ENCODE measurements at regions not wholly inside any gene's neighbourhood (a gene's known extent, or its start where the extent isn't known, plus 50 kb on each side); places are given as distances from the start of the nearest gene placed in this dataset.
A peak's percentile ranks its signal among the peaks of the same experiment; 100 is the strongest.
"Not testable (repeated sequence)": the region's sequence is repeated elsewhere in the genome, so short reads cannot be mapped to it uniquely, and the experiment has no call there.

DNA sequence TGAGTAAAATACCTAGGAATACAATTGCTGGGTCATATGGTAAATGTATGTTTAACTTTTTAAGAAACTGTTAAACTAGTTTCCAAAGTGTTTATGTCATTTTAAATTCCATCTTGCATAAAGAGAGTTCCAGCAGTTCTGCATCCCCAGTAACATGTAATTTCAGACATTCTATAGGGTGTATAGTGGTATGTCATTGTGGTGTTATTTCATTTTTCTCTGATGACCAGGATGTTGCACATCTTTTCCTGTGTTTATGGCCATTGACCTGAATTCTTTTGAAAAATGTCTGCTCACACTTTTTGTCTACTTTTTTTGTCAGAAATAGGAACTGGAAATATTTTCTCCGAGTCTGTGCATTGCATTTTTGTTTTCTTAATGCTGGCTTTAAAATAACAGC, 128.9 kb downstream of the TMEM200A start:
- H3K36me3 Mint-ChIP-seq (ENCODE audit: low read depth) = peaks cover 21% of the 10 kb centered on the region
- ChIA-PET POLR2A (no interaction called here), CTCF (interaction anchor here (1.2 kb wide), 1 partner anchor 204 kb away, joined by 6 read pairs; no protein-coding TSS in a partner anchor)
- H3K4me1 Mint-ChIP-seq (ENCODE audit: low read depth) = no peaks in the 10 kb centered on the region
- H3K4me3 Mint-ChIP-seq = no peak overlapping the region
- no peaks in the 10 kb centered on the region for H3K27me3 Mint-ChIP-seq (ENCODE audit: low read depth)
- H3K9me3 Mint-ChIP-seq (ENCODE audit: insufficient read depth) = peaks cover 13% of the 10 kb centered on the region
- DNase-seq (no peak), ATAC-seq (no peak)
- H3K27ac Mint-ChIP-seq = no peak overlapping the region

GRCh38 chr6:130500693-130501092, 134.9 kb downstream of the TMEM200A start:
- Mint-ChIP-seq H3K27me3 (ENCODE audit: low read depth) (no peaks in the 10 kb centered on the region), H3K27ac (no peak overlapping the region), H3K4me1 (ENCODE audit: low read depth) (peaks cover 18% of the 10 kb centered on the region), H3K36me3 (ENCODE audit: low read depth) (peaks cover 18% of the 10 kb centered on the region), H3K9me3 (ENCODE audit: insufficient read depth) (peaks cover 14% of the 10 kb centered on the region), H3K4me3 (no peak overlapping the region)
- ChIA-PET POLR2A (no interaction called here), CTCF (interaction anchor here (0.9 kb wide), 1 partner anchor 342 kb away, joined by 3 read pairs; no protein-coding TSS in a partner anchor)
- DNase-seq (no peak), ATAC-seq (no peak)

GRCh38 chr6:130503146-130503545, 137.3 kb downstream of the TMEM200A start:
- POLR2A ChIA-PET = no interaction called here
- ATAC-seq = no peak
- no peak for DNase-seq
- H3K4me3 Mint-ChIP-seq = no peak overlapping the region
- H3K27me3 Mint-ChIP-seq (ENCODE audit: low read depth) = no peaks in the 10 kb centered on the region
- peaks cover 21% of the 10 kb centered on the region for H3K9me3 Mint-ChIP-seq (ENCODE audit: insufficient read depth)
- H3K36me3 Mint-ChIP-seq (ENCODE audit: low read depth) = peaks cover 30% of the 10 kb centered on the region
- CTCF ChIA-PET = no interaction called here
- no peak overlapping the region for H3K27ac Mint-ChIP-seq
- peaks cover 28% of the 10 kb centered on the region for H3K4me1 Mint-ChIP-seq (ENCODE audit: low read depth)

- POLR2A ChIA-PET = no interaction called here
- no peak overlapping the region for H3K4me3 Mint-ChIP-seq
These were observed 140.2 kb downstream of the TMEM200A start for GRCh38 chr6:130505808-130506598.

GRCh38 chr6:130507005-130507665, 141.3 kb downstream of the TMEM200A start:
- peaks cover 46% of the 10 kb centered on the region for H3K36me3 Mint-ChIP-seq (ENCODE audit: low read depth)
- DNase-seq; ATAC-seq; POLR2A ChIA-PET; H3K27me3 Mint-ChIP-seq (ENCODE audit: low read depth); H3K4me3 Mint-ChIP-seq; CTCF ChIA-PET: not testable (repeated sequence)
- H3K9me3 Mint-ChIP-seq (ENCODE audit: insufficient read depth) = peaks cover 30% of the 10 kb centered on the region
- H3K4me1 Mint-ChIP-seq (ENCODE audit: low read depth) = peaks cover 27% of the 10 kb centered on the region
- peak overlapping the region; percentile 12 for H3K27ac Mint-ChIP-seq

More at GRCh38 chr6:130505808-130506598, 140.2 kb downstream of the TMEM200A start:
- no peaks in the 10 kb centered on the region for H3K27me3 Mint-ChIP-seq (ENCODE audit: low read depth)
- peaks cover 29% of the 10 kb centered on the region for H3K4me1 Mint-ChIP-seq (ENCODE audit: low read depth)
- ATAC-seq (no peak), DNase-seq (no peak)
- H3K9me3 Mint-ChIP-seq (ENCODE audit: insufficient read depth) = peaks cover 25% of the 10 kb centered on the region
- CTCF ChIA-PET = no interaction called here
- no peak overlapping the region for H3K27ac Mint-ChIP-seq
- peaks cover 43% of the 10 kb centered on the region for H3K36me3 Mint-ChIP-seq (ENCODE audit: low read depth)

GRCh38 chr6:130507666-130508028, 141.8 kb downstream of the TMEM200A start:
- H3K27ac Mint-ChIP-seq = no peak overlapping the region
- DNase-seq = no peak
- POLR2A ChIA-PET = no interaction called here
- peaks cover 30% of the 10 kb centered on the region for H3K9me3 Mint-ChIP-seq (ENCODE audit: insufficient read depth)
- ATAC-seq = no peak
- no peaks in the 10 kb centered on the region for H3K27me3 Mint-ChIP-seq (ENCODE audit: low read depth)
- CTCF ChIA-PET = no interaction called here
- no peak overlapping the region for H3K4me3 Mint-ChIP-seq
- H3K4me1 Mint-ChIP-seq (ENCODE audit: low read depth) = peaks cover 28% of the 10 kb centered on the region
- H3K36me3 Mint-ChIP-seq (ENCODE audit: low read depth) = peaks cover 47% of the 10 kb centered on the region

DNA sequence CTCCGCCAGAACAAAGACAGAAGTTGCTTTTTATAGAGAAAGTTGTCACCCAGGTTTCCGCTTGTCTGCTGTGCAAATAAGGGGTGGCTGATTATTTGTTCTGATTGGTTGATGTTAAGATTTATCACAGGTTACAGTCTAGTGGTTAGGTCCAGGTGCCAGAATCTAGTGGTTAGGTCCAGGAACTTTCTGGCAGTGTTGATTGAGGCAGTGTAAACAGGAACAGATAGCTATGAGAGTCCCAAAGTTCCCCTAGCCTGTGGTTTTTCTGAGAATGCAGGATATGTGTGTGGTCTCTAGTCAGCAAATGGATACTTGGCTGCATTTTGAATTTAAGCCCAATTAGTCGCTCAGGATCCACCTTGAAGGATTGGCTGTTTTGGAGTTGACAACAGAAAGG, 148.0 kb downstream of the TMEM200A start:
- ATAC-seq = peak; percentile 97
- ChIA-PET POLR2A (interaction anchor here (1.5 to 3.1 kb wide), 2 partner anchors 63 to 184 kb away, joined by 4 to 18 read pairs; no protein-coding TSS in a partner anchor), CTCF (no interaction called here)
- peak; percentile 90 for DNase-seq
- H3K9me3 Mint-ChIP-seq (ENCODE audit: insufficient read depth) = peaks cover 41% of the 10 kb centered on the region
- H3K27ac Mint-ChIP-seq = peak overlapping the region; percentile 91
- peaks cover 71% of the 10 kb centered on the region for H3K36me3 Mint-ChIP-seq (ENCODE audit: low read depth)
- no peaks in the 10 kb centered on the region for H3K27me3 Mint-ChIP-seq (ENCODE audit: low read depth)
- peak overlapping the region; percentile 61 for H3K4me3 Mint-ChIP-seq
- H3K4me1 Mint-ChIP-seq (ENCODE audit: low read depth) = peaks cover 65% of the 10 kb centered on the region

DNA sequence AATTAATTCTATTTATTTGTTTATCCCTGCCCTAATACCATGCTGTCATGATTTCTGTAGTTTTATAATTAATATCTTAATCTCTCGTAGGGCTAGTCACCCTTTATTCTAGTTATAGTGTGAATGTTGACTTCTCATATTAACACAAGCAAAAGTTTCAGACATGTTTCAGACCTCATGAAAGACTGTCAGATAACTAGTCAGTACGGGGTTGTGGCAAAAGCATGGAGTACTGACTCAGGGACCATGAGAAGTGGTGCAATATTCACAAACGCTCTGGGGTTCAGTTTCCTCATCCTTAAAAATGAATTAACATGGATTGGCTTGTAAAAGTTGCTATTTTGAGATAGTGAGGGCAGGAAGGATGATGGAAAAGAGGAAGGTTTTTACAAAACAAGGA, 148.9 kb downstream of the TMEM200A start:
- DNase-seq = no peak
- peaks cover 66% of the 10 kb centered on the region for H3K4me1 Mint-ChIP-seq (ENCODE audit: low read depth)
- no peak overlapping the region for H3K4me3 Mint-ChIP-seq
- peaks cover 71% of the 10 kb centered on the region for H3K36me3 Mint-ChIP-seq (ENCODE audit: low read depth)
- no peaks in the 10 kb centered on the region for H3K27me3 Mint-ChIP-seq (ENCODE audit: low read depth)
- POLR2A ChIA-PET = interaction anchor here (3.1 kb wide), 1 partner anchor 62 kb away, joined by 18 read pairs; no protein-coding TSS in a partner anchor
- CTCF ChIA-PET = interaction anchor here (1.3 kb wide), 1 partner anchor 183 kb away, joined by 4 read pairs; no protein-coding TSS in a partner anchor
- H3K9me3 Mint-ChIP-seq (ENCODE audit: insufficient read depth) = peaks cover 37% of the 10 kb centered on the region
- no peak for ATAC-seq
- H3K27ac Mint-ChIP-seq = peak overlapping the region; percentile 82

GRCh38 chr6:130515306-130515705, 149.5 kb downstream of the TMEM200A start:
- H3K4me1 Mint-ChIP-seq (ENCODE audit: low read depth) = peaks cover 68% of the 10 kb centered on the region
- H3K4me3 Mint-ChIP-seq = no peak overlapping the region
- ATAC-seq (no peak), DNase-seq (no peak)
- H3K36me3 Mint-ChIP-seq (ENCODE audit: low read depth) = peaks cover 67% of the 10 kb centered on the region
- H3K27ac Mint-ChIP-seq = peak overlapping the region; percentile 30
- peaks cover 36% of the 10 kb centered on the region for H3K9me3 Mint-ChIP-seq (ENCODE audit: insufficient read depth)
- ChIA-PET POLR2A (interaction anchor here (3.1 kb wide), 1 partner anchor 61 kb away, joined by 18 read pairs; no protein-coding TSS in a partner anchor), CTCF (interaction anchor here (1.3 kb wide), 1 partner anchor 183 kb away, joined by 4 read pairs; no protein-coding TSS in a partner anchor)
- no peaks in the 10 kb centered on the region for H3K27me3 Mint-ChIP-seq (ENCODE audit: low read depth)

DNA sequence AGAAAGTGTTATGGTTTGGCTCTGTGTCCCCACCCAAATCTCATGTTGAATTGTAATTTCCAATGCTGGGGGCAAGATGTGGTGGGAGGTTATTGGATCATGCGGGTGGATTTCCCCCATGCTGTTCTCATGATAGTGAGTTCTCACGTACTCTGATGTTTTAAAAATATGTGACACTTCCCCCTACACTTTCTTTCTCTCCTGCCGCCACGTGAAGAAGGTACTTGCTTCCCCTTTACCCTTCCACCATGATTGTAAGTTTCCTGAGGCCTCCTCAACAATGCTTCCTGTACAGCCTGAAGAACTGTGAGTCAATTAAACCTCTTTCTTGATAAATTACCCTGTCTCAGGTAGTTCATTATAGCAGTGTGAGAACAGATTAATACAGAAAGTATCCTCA, 150.8 kb downstream of the TMEM200A start:
- DNase-seq (no peak), ATAC-seq (no peak)
- H3K9me3 Mint-ChIP-seq (ENCODE audit: insufficient read depth) = peaks cover 47% of the 10 kb centered on the region
- H3K4me1 Mint-ChIP-seq (ENCODE audit: low read depth) = peaks cover 71% of the 10 kb centered on the region
- peaks cover 69% of the 10 kb centered on the region for H3K36me3 Mint-ChIP-seq (ENCODE audit: low read depth)
- POLR2A ChIA-PET = no interaction called here
- no peaks in the 10 kb centered on the region for H3K27me3 Mint-ChIP-seq (ENCODE audit: low read depth)
- CTCF ChIA-PET = no interaction called here
- H3K27ac Mint-ChIP-seq = peak overlapping the region; percentile 53
- H3K4me3 Mint-ChIP-seq = no peak overlapping the region

GRCh38 chr6:130517444-130517931, 151.7 kb downstream of the TMEM200A start:
- H3K4me1 Mint-ChIP-seq (ENCODE audit: low read depth) = peaks cover 64% of the 10 kb centered on the region
- no peaks in the 10 kb centered on the region for H3K27me3 Mint-ChIP-seq (ENCODE audit: low read depth)
- H3K36me3 Mint-ChIP-seq (ENCODE audit: low read depth) = peaks cover 67% of the 10 kb centered on the region
- peaks cover 42% of the 10 kb centered on the region for H3K9me3 Mint-ChIP-seq (ENCODE audit: insufficient read depth)
- DNase-seq (no peak), ATAC-seq (no peak)
- ChIA-PET POLR2A (no interaction called here), CTCF (no interaction called here)
- no peak overlapping the region for H3K4me3 Mint-ChIP-seq
- H3K27ac Mint-ChIP-seq = peak overlapping the region; percentile 26

GRCh38 chr6:130518588-130518987, 152.8 kb downstream of the TMEM200A start:
- DNase-seq (no peak), ATAC-seq (no peak)
- Mint-ChIP-seq H3K4me1 (ENCODE audit: low read depth) (peaks cover 54% of the 10 kb centered on the region), H3K9me3 (ENCODE audit: insufficient read depth) (peaks cover 40% of the 10 kb centered on the region), H3K27ac (peak overlapping the region; percentile 40), H3K36me3 (ENCODE audit: low read depth) (peaks cover 69% of the 10 kb centered on the region), H3K27me3 (ENCODE audit: low read depth) (no peaks in the 10 kb centered on the region), H3K4me3 (no peak overlapping the region)
- ChIA-PET CTCF (no interaction called here), POLR2A (no interaction called here)
